Astrocyte of the cerebellum (primary cell): ENCODE measurements at regions not wholly inside any gene's neighbourhood (a gene's known extent, or its start where the extent isn't known, plus 50 kb on each side); places are given as distances from the start of the nearest gene placed in this dataset.

ENCODE experiments used
- DNase-seq: peaks from one replicate; pipeline ENCODE4 v3.0.0-alpha.2; 2011; ENCODE audit warnings: low read depth
- H3K4me3 ChIP-seq: 2 replicates; pipeline ENCODE4 v1.5.1; 2011; ENCODE audit warnings: mild to moderate bottlenecking, low read depth, low read length, moderate library complexity
- CTCF ChIP-seq: IDR thresholded peaks from 2 replicates; pipeline ENCODE4 v1.5.1; 2012; ENCODE audit warnings: low read length, low read depth, moderate library complexity, mild to moderate bottlenecking; ENCODE audit errors: missing control alignments
- in situ Hi-C: cut with HindIII; loops from 2 replicates; pipeline ENCODE4 v1.10.0; 2017; ENCODE audit warnings: low sequenced_read_pairs

- in situ Hi-C loops: no loop called here
- TF ChIP-seq CTCF: no peak
- H3K4me3 ChIP-seq: no peak overlapping the region
- DNase-seq: no peak
Observed at GRCh38 chr7:131232768-131233167, 94.9 kb upstream of the MKLN1 start.

DNA sequence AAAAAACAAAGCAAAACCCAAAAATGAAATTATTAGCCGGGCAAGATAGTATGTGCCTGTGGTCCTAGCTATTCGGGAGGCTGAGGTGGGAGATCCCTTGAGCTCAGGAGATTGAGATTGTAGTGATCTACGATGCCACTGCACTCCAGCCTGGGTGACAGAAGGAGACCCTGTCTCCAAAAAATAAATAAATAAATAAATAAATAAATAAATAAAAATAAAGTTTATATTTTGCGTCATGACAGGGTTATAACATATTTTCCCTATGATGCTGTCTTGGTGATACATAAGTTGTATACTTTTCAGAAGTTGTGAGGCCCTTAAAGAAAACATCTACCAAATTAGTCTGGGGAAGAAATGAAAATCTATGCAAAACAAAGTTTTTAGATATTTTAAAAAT, 94.5 kb upstream of the MKLN1 start:
- in situ Hi-C loops: no loop called here
- no peak overlapping the region for H3K4me3 ChIP-seq
- no peak for DNase-seq
- no peak for TF ChIP-seq CTCF

DNA sequence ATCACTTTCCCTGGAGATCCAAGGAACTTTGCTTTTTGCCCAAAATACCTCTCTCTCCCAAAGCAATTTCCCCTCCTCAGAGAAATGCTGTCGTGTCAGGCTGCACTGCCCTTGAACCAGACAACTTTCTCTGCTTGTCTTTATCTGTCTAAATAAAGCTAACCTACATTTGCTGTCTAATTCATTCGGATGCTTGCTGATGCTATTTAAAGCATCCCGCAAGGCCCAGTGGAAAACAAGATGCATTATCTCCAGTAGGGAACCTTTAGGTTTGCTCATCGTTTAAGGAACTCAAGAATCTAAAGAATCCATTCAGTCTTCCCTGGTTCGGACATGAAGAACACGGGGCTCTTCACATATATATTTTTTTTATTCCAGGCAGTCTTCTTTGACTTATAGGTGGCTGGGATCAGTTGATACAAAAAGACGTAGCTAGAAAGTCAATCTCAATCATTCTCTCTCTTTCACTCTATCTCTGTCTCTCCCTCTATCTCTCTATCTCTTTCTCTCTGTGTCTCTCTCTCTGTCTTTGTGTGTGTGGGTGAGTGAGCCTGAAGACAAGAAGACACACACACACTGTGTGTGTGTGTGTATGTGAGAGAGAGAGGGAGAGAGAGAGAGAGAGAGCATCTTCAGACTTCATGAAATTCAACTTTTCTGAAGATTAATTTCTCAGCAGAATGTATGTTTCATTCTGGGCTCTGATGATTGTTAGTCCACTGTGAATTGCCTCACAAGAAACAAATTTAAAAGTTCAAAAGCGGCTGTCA, 92.8 kb upstream of the MKLN1 start:
- no peak overlapping the region for H3K4me3 ChIP-seq
- TF ChIP-seq CTCF: no peak
- DNase-seq: no peak
- in situ Hi-C loops: no loop called here

GRCh38 chr7:131235489-131236317, 92.0 kb upstream of the MKLN1 start:
- no peak overlapping the region for H3K4me3 ChIP-seq
- DNase-seq: peak; percentile 100
- in situ Hi-C loops: no loop called here
- TF ChIP-seq CTCF: no peak

GRCh38 chr7:131236318-131236672, 91.4 kb upstream of the MKLN1 start:
- no peak for DNase-seq
- TF ChIP-seq CTCF: no peak
- H3K4me3 ChIP-seq: no peak overlapping the region
- in situ Hi-C loops: no loop called here

DNA sequence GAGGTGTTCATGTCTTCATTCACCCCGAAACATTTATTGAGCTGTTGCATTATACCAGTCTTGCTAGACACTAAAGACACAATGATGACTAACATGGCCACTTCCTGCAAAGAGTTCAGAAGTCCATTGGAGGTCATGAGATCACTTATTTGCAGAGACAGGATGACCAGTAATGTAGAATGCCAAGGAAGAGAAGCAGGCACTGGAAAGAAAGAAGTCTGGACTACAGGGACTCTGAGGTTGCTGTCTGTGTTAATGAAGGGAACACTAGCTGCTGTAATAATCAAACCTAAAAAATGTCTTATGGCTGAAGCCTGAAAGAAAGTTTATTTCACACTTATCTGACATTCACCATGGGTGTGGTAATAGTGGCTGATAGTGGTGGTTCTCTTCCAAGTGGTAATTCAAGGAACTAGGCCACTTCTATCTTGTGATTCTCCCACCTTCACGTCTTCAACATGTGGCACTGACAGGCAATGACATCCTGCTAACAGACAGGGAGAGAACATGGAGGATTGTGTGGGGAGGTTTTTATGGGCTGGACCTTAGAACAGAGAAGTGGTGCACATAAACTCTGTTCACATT, 89.2 kb upstream of the MKLN1 start:
- TF ChIP-seq CTCF: no peak
- in situ Hi-C loops: no loop called here
- DNase-seq: no peak
- H3K4me3 ChIP-seq: no peak overlapping the region
